GM12891 (cell line): ENCODE measurements at regions not wholly inside any gene's neighbourhood (a gene's known extent, or its start where the extent isn't known, plus 50 kb on each side); places are given as distances from the start of the nearest gene placed in this dataset.

Experiments used
- PAX5 ChIP-seq: IDR thresholded peaks from 2 replicates; pipeline ENCODE4 v1.6.1; 2011; ENCODE audit warnings: low read length, moderate library complexity, mild to moderate bottlenecking; ENCODE audit not compliant: insufficient read depth, severe bottlenecking
- POLR2A ChIP-seq: IDR thresholded peaks from 2 replicates; pipeline ENCODE4 v1.6.1; 2011; ENCODE audit warnings: low read depth, low read length, control low read depth
- POLR2AphosphoS5 ChIP-seq: IDR thresholded peaks from 2 replicates; pipeline ENCODE4 v1.6.1; 2011; ENCODE audit warnings: low read depth, low read length, control low read depth
- POU2F2 ChIP-seq: IDR thresholded peaks from 2 replicates; pipeline ENCODE4 v1.6.1; 2011; ENCODE audit warnings: low read depth, mild to moderate bottlenecking, control low read depth, low read length, moderate library complexity
- SPI1 ChIP-seq: IDR thresholded peaks from 2 replicates; pipeline ENCODE4 v1.6.1; 2011; ENCODE audit warnings: low read depth, low read length, control low read depth
- TAF1 ChIP-seq: IDR thresholded peaks from 2 replicates; pipeline ENCODE4 v1.6.1; 2011; ENCODE audit warnings: low read depth, low read length, control low read depth

- no peak for TF ChIP-seq POLR2A
- TF ChIP-seq TAF1 = no peak
- TF ChIP-seq SPI1 = no peak
- no peak for TF ChIP-seq POLR2AphosphoS5
- TF ChIP-seq POU2F2 = no peak
- no peak for TF ChIP-seq PAX5
Measured at GRCh38 chr12:127381681-127382080, 885.3 kb upstream of the TMEM132C start.
